K562 (cell line): ENCODE measurements at regions not wholly inside any gene's neighbourhood (a gene's known extent, or its start where the extent isn't known, plus 50 kb on each side); places are given as distances from the start of the nearest gene placed in this dataset.

ENCODE experiments used
- CHAMP1 ChIP-seq: fragments of 450-650 bp; IDR thresholded peaks from 2 replicates; pipeline ENCODE4 v1.6.1; 2016; ENCODE audit warnings: mild to moderate bottlenecking
- COPS2 ChIP-seq: fragments of 450-650 bp; conservative IDR thresholded peaks from 2 replicates; pipeline ENCODE4 v1.6.1; 2016; ENCODE audit warnings: mild to moderate bottlenecking, moderate library complexity
- DACH1 ChIP-seq: fragments of 450-650 bp; IDR thresholded peaks from 2 replicates; pipeline ENCODE4 v1.6.1; 2018; ENCODE audit not compliant: partially characterized antibody
- GATA2 ChIP-seq: sonication (generic); formaldehyde crosslinking; IDR thresholded peaks from 2 replicates; pipeline ENCODE4 v1.4.0; 2020; ENCODE audit warnings: mild to moderate bottlenecking, missing genetic modification reagents
- MNT ChIP-seq, 2 experiments: fragments of 450-650 bp; conservative IDR thresholded peaks; 2 replicates each; pipeline ENCODE4 v1.6.1; 2017; ENCODE audit warnings: mild to moderate bottlenecking in 2 of 2, moderate library complexity in 2 of 2
- NCOA6 ChIP-seq: fragments of 450-650 bp; IDR thresholded peaks from 2 replicates; pipeline ENCODE4 v1.6.1; 2017; ENCODE audit warnings: mild to moderate bottlenecking
- NFIC ChIP-seq: fragments of 450-650 bp; IDR thresholded peaks from 2 replicates; pipeline ENCODE4 v1.6.1; 2017; ENCODE audit warnings: mild to moderate bottlenecking, inconsistent platforms
- NRF1 ChIP-seq, 2 experiments: fragments of 450-650 bp; IDR thresholded peaks in 1 of 2; conservative IDR thresholded peaks in 1 of 2; 2 replicates each; pipeline ENCODE4 v1.6.1; 2014; ENCODE audit warnings: mild to moderate bottlenecking in 2 of 2
- PHF21A ChIP-seq: fragments of 450-650 bp; IDR thresholded peaks from 2 replicates; pipeline ENCODE4 v1.6.1; 2017; ENCODE audit warnings: low read depth, borderline replicate concordance
- SRSF3 ChIP-seq: fragments of 200-400 bp; formaldehyde crosslinking; IDR thresholded peaks from 2 replicates; pipeline ENCODE4 v1.6.1; 2016; ENCODE audit warnings: mild to moderate bottlenecking, low read length, moderate library complexity; ENCODE audit not compliant: insufficient read depth
- ZBTB11 ChIP-seq, 3 experiments: fragments of 200-800 bp in 1 of 3; fragments of 250-450 bp in 1 of 3; fragments of 450-650 bp in 1 of 3; sonication (Bioruptor Pico) in 1 of 3; sonication (Bioruptor generic) in 1 of 3; formaldehyde crosslinking in 1 of 3; IDR thresholded peaks; 2 replicates each; pipeline versions ENCODE4 v1.6.1 to v1.8.0; 2016 to 2022; ENCODE audit warnings: mild to moderate bottlenecking in 2 of 3, missing genetic modification characterization in 2 of 3, missing compliant biosample characterization in 1 of 3, moderate library complexity in 1 of 3
- ZC3H11A ChIP-seq: IDR thresholded peaks from 2 replicates; pipeline ENCODE4 v1.6.1; 2012; ENCODE audit warnings: low read depth, low read length, improper control_type of control experiment
- ZNF407 ChIP-seq: fragments of 450-650 bp; IDR thresholded peaks from 2 replicates; pipeline ENCODE4 v1.6.1; 2016; ENCODE audit warnings: low read depth

GRCh38 chr2:74083750-74084149 is 64.0 kb downstream of the BOLA3 start (continued):
- TF ChIP-seq ZNF407 (no peak), PHF21A (no peak), SRSF3 (no peak), NCOA6 (no peak), NFIC (peak; percentile 79), DACH1 (peak; percentile 52), GATA2 (CRISPR knock-in tag) (peak; percentile 84), ZBTB11 (CRISPR knock-in tag; IDR thresholded peaks at IDR 0.05) (0 out of 6 replicates have a peak, but pooled peaks of 1 of the 3 experiments have one; percentile 43), NRF1 (conservative IDR thresholded peaks at IDR 0.05 in 1 of 2, IDR thresholded peaks at IDR 0.05 in 1 of 2) (no peak; a peak in 2 of 4 replicates), CHAMP1 (peak; percentile 54; the same call in 1 of the 2 replicates), MNT (conservative IDR thresholded peaks at IDR 0.05) (peak in 1 of 2 experiments; percentile 58; a peak in 2 of 4 replicates), ZC3H11A (no peak), COPS2 (no peak)
